GM12878 (cell line): ENCODE measurements at regions not wholly inside any gene's neighbourhood (a gene's known extent, or its start where the extent isn't known, plus 50 kb on each side); places are given as distances from the start of the nearest gene placed in this dataset.

Experiments
- ATAC-seq: fragments of 200-7000 bp; cut with Tn5 transposase; 3 replicates; pipeline ENCODE4 v1.9.1; 2020; ENCODE audit warnings: mild to moderate bottlenecking, moderate library complexity
- BruUV-seq: library from RNA; stranded (reverse); fragments of 400-500 nt; replicated peaks from 2 replicates; lab custom pipeline; 2021; lab: Mats Ljungman, UMichigan
- CTCF ChIA-PET: fragments of 300-600 bp; sonication (Branson Sonifier 250); formaldehyde crosslinking; extraction: SDS; loops from one replicate; lab custom pipeline; 2021; ENCODE audit warnings: inconsistent platforms; lab: Yijun Ruan, JAX
- POLR2A ChIA-PET: fragments of 350-600 bp; formaldehyde crosslinking; extraction: SDS; loops from one replicate; lab custom pipeline; 2021; ENCODE audit warnings: inconsistent platforms; lab: Charles Lee
- RAD21 ChIA-PET: fragments of 300-600 bp; sonication (Branson Sonifier 250); formaldehyde crosslinking; loops from one replicate; lab custom pipeline; 2023; ENCODE audit warnings: antibody characterized with exemption; ENCODE audit not compliant: unreplicated experiment; lab: Charles Lee
- SMC1A ChIA-PET: fragments of 300-600 bp; sonication (Branson Sonifier 250); formaldehyde crosslinking; loops from one replicate; lab custom pipeline; 2023; ENCODE audit not compliant: unreplicated experiment, uncharacterized antibody; lab: Charles Lee
- DNase-seq: peaks from one replicate; pipeline ENCODE4 v3.0.0-alpha.2; 2011; ENCODE audit warnings: low read depth, low spot score
- FAIRE-seq: peaks from 3 replicates; lab custom pipeline; 2011; peaks lifted over from hg19 to GRCh38; lab: Jason Lieb, UNC
- H2AFZ ChIP-seq: 2 replicates; pipeline ENCODE4 v1.6.0; 2011; ENCODE audit warnings: low read depth, low read length, control low read depth; ENCODE audit not compliant: control insufficient read depth
- H3K27ac ChIP-seq: 2 replicates; pipeline ENCODE4 v1.5.1; 2011; ENCODE audit warnings: control low read depth; ENCODE audit not compliant: control insufficient read depth, insufficient read depth
- H3K27me3 ChIP-seq, 2 experiments: replicated peaks in 1 of 2; 2 replicates each; pipeline versions ENCODE4 v1.6.0 to v1.6.1; 2011; ENCODE audit warnings: low read length in 1 of 2; ENCODE audit not compliant: control insufficient read depth in 2 of 2, insufficient read depth in 2 of 2
- H3K36me3 ChIP-seq, 2 experiments: 2 replicates each; pipeline ENCODE4 v1.5.1; 2011; ENCODE audit warnings: low read length in 1 of 2; ENCODE audit not compliant: control insufficient read depth in 2 of 2, insufficient read depth in 2 of 2
- H3K4me1 ChIP-seq: 2 replicates; pipeline ENCODE4 v1.6.1; 2011; ENCODE audit warnings: mild to moderate bottlenecking, low read length, moderate library complexity, mixed read lengths; ENCODE audit not compliant: control insufficient read depth, insufficient read depth
- H3K4me2 ChIP-seq: 2 replicates; pipeline ENCODE4 v1.6.0; 2011; ENCODE audit warnings: control low read depth; ENCODE audit not compliant: control insufficient read depth, insufficient read depth
- H3K4me3 ChIP-seq: fragments of 200-600 bp; sonication (generic); 2 replicates; pipeline ENCODE4 v1.5.1; 2016
- H3K79me2 ChIP-seq: 2 replicates; pipeline ENCODE4 v1.6.0; 2011; ENCODE audit warnings: low read length; ENCODE audit not compliant: control insufficient read depth, insufficient read depth
- H3K9ac ChIP-seq: 2 replicates; pipeline ENCODE4 v1.8.0; 2011; ENCODE audit warnings: low read length, control low read depth, mixed read lengths; ENCODE audit not compliant: control insufficient read depth, insufficient read depth
- H3K9me3 ChIP-seq: replicated peaks from 3 replicates; pipeline ENCODE4 v1.5.1; 2011; ENCODE audit warnings: mild to moderate bottlenecking, low read length; ENCODE audit not compliant: control insufficient read depth, insufficient read depth
- H4K20me1 ChIP-seq: 2 replicates; pipeline ENCODE4 v1.6.0; 2011; ENCODE audit not compliant: control insufficient read depth, insufficient read depth
- BACH1 ChIP-seq: fragments of 450-650 bp; IDR thresholded peaks from 2 replicates; pipeline ENCODE4 v1.6.1; 2017; ENCODE audit warnings: mild to moderate bottlenecking, borderline replicate concordance
- CHD1 ChIP-seq: IDR thresholded peaks from 2 replicates; pipeline ENCODE4 v1.6.1; 2012; ENCODE audit warnings: low read depth, low read length, improper control_type of control experiment
- ETV6 ChIP-seq, 2 experiments: fragments of 450-650 bp in 1 of 2; IDR thresholded peaks in 1 of 2; conservative IDR thresholded peaks in 1 of 2; 2 replicates each; pipeline ENCODE4 v1.6.1; 2014; ENCODE audit warnings: antibody characterized with exemption in 1 of 2, borderline replicate concordance in 1 of 2, low read depth in 1 of 2, mild to moderate bottlenecking in 1 of 2, moderate library complexity in 1 of 2
- FOXK2 ChIP-seq: fragments of 450-650 bp; IDR thresholded peaks from 2 replicates; pipeline ENCODE4 v1.6.1; 2017; ENCODE audit warnings: mild to moderate bottlenecking, moderate library complexity
- FOXM1 ChIP-seq: IDR thresholded peaks from 2 replicates; pipeline ENCODE4 v1.6.1; 2012; ENCODE audit warnings: low read depth, mild to moderate bottlenecking, inconsistent platforms, low read length, moderate library complexity
- JUND ChIP-seq: IDR thresholded peaks from 2 replicates; pipeline ENCODE4 v1.6.1; 2012; ENCODE audit warnings: low read depth, mild to moderate bottlenecking, low read length, improper control_type of control experiment, moderate library complexity
- MAX ChIP-seq: IDR thresholded peaks from 2 replicates; pipeline ENCODE4 v1.6.1; 2012; ENCODE audit warnings: low read depth, low read length, improper control_type of control experiment
- PML ChIP-seq: IDR thresholded peaks from 2 replicates; pipeline ENCODE4 v1.6.1; 2012; ENCODE audit warnings: low read length, inconsistent platforms
- SP1 ChIP-seq: IDR thresholded peaks from one replicate; pipeline ENCODE4 v1.6.1; 2011; ENCODE audit warnings: low read depth, low read length
- TCF7 ChIP-seq: IDR thresholded peaks from 2 replicates; pipeline ENCODE4 v1.6.1; 2014; ENCODE audit warnings: antibody characterized with exemption, borderline replicate concordance
- WRNIP1 ChIP-seq: IDR thresholded peaks from 2 replicates; pipeline ENCODE4 v1.6.1; 2011; ENCODE audit warnings: low read depth, low read length, improper control_type of control experiment, borderline replicate concordance
- WGBS: methylation state at CpG from one replicate; pipeline ENCODE4 v1.1.6; 2016; ENCODE audit warnings: low lambda C conversion rate; ENCODE audit not compliant: insufficient replicate concordance, insufficient coverage; ENCODE audit errors: missing lambda C conversion rate; 5-methylcytosine and 5-hydroxymethylcytosine counted together
- in situ Hi-C: fragments of 300-500 bp; cut with MboI; formaldehyde crosslinking; loops from 9 replicates; pipeline ENCODE4 v1.14.3; 2018; ENCODE audit warnings: mixed read lengths
- intact Hi-C: fragments of 100-400 bp; cut with micrococcal nuclease; formaldehyde crosslinking; loops from one replicate; pipeline ENCODE4 v1.14.2; 2022; ENCODE audit not compliant: unreplicated experiment
- TF ChIP-seq, protein P1 (sequence below): fragments of 450-650 bp; conservative IDR thresholded peaks from 2 replicates; pipeline ENCODE4 v1.6.1; 2017; ENCODE audit warnings: mild to moderate bottlenecking, moderate library complexity

- WGBS, result 29% methylated on average over 12 of the region's 12 CpGs
- no TSS peak for BruUV-seq
- CTCF ChIA-PET, result no interaction called here
- DNase-seq (no peak), ATAC-seq (no peak), FAIRE-seq (no peak)
- H3K27ac ChIP-seq, result no peak overlapping the region
- in situ Hi-C loops (no loop called here), intact Hi-C loops (no loop called here)
- H3K27me3 ChIP-seq, result peaks cover 0 to 2% of the 10 kb centered on the region in 2 experiments; a peak in 1 of 4 replicates
- no peaks in the 10 kb centered on the region for H3K79me2 ChIP-seq
- H3K9ac ChIP-seq, result no peak overlapping the region
- no peak overlapping the region for H3K4me3 ChIP-seq
- H3K4me2 ChIP-seq, result no peak overlapping the region
- no peaks in the 10 kb centered on the region for H4K20me1 ChIP-seq
- no peaks in the 10 kb centered on the region for H3K4me1 ChIP-seq
- H3K9me3 ChIP-seq, result no peaks in the 10 kb centered on the region
- RAD21 ChIA-PET, result no interaction called here
- no peak overlapping the region for H2AFZ ChIP-seq
- TF ChIP-seq SP1, result no peak
- TF ChIP-seq CHD1, result no peak
- TF ChIP-seq BACH1, result no peak
- no peak for TF ChIP-seq WRNIP1
- TF ChIP-seq ETV6 (conservative IDR thresholded peaks at IDR 0.05 in 1 of 2, IDR thresholded peaks at IDR 0.05 in 1 of 2; ENCODE audit: borderline replicate concordance in 1 of 2, low read depth in 1 of 2), result no peak
- TF ChIP-seq, protein P1, sequence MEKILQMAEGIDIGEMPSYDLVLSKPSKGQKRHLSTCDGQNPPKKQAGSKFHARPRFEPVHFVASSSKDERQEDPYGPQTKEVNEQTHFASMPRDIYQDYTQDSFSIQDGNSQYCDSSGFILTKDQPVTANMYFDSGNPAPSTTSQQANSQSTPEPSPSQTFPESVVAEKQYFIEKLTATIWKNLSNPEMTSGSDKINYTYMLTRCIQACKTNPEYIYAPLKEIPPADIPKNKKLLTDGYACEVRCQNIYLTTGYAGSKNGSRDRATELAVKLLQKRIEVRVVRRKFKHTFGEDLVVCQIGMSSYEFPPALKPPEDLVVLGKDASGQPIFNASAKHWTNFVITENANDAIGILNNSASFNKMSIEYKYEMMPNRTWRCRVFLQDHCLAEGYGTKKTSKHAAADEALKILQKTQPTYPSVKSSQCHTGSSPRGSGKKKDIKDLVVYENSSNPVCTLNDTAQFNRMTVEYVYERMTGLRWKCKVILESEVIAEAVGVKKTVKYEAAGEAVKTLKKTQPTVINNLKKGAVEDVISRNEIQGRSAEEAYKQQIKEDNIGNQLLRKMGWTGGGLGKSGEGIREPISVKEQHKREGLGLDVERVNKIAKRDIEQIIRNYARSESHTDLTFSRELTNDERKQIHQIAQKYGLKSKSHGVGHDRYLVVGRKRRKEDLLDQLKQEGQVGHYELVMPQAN, result no peak
- no peak for TF ChIP-seq JUND
- no peak for TF ChIP-seq PML
- TF ChIP-seq FOXK2, result no peak
- no peak for TF ChIP-seq FOXM1
- TF ChIP-seq TCF7, result no peak
- TF ChIP-seq MAX, result no peak
- no peaks in the 10 kb centered on the region for H3K36me3 ChIP-seq
- SMC1A ChIA-PET, result no interaction called here
- POLR2A ChIA-PET, result no interaction called here
These were observed 69.8 kb upstream of the NFIB start for GRCh38 chr9:14383773-14384172.
